ENCODE measurements at regions not wholly inside any gene's neighbourhood (a gene's known extent, or its start where the extent isn't known, plus 50 kb on each side); places are given as distances from the start of the nearest gene placed in this dataset.

DNA sequence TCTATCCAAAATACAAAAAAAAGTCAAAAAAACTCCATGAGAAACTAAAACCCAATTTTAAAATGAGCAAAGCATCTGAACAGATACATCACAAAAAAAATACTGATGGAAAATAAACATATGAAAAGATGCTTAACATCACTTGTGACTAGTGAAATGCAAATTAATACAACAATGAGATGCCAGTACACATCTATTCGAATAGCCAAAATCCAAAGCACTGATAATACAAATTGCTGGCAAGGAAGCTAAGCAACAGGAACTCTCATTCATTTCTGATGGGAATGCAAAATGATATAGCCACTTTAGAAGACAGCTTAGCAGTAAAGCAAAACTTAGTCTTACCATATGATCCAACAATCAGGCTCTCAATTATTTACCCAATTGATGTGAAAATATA is 190.2 kb upstream of the FN1 start:
- DNase-seq (ENCODE audit: low spot score) = no peak

DNA sequence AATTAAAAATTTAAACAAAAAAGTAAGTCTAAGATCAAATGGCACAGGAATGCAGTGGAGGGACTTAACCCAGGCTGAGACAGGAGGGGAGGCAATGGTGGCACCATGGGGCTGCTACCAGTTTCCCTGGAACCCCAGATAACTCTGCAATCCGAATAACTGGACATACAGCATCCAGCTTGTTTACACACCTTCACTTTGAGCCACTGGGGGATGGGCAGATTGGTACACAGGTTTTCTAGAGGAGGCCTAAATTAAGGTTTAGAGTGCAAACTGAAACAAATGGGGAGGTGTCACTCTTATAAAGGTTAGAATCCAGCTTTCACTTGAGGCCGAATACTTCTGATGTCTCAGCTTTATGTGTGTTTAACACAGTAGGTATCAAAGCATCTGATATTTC is 189.3 kb upstream of the FN1 start:
- DNase-seq (ENCODE audit: low spot score) = no peak

- DNase-seq (ENCODE audit: low spot score) = no peak
Observed at GRCh38 chr2:215624423-215624829, 188.6 kb upstream of the FN1 start.

- DNase-seq (ENCODE audit: low spot score) = no peak
Observed at GRCh38 chr2:215622837-215623236, 187.0 kb upstream of the FN1 start.

- no peak for DNase-seq (ENCODE audit: low spot score)
Observed at GRCh38 chr2:215621381-215621780, 185.5 kb upstream of the FN1 start.

DNA sequence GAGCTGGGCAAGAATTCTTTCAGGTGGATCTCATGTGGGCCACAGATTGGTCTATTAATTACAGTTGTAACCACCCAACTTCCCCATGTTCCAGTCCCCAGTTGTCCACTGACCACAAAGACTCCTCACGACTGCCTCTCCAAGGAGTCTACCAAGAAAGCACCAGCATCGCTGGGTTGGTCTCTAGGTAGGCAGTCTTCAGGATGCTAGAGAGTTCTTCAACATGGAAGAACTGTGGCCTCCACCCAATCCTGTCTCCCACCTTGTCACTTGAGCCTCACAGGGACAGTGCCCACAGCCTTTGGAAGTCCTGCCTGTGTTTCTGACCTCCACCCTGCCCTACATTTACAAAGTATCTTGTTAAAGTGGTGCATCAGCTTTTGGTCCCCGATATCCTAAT is 184.7 kb upstream of the FN1 start:
- no peak for DNase-seq (ENCODE audit: low spot score)

DNA sequence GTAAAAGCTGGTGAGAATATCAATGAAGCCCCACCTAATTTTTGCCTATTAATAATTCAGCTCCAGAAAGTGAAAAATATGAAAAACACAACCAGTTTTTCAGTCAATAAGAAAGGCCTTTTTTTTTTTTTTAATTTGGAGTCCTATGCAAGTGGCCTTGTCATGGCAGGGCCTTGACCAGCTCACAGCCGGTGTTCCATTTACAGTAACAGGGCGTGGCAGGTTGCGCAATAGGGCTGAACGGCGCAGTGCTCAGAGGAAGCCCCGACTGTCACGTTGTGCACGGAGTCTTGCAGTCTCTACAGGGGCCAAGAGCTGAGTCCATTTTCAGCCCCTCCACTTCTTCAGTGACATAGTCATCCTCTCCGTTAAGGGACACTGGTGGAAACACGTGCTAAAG is 184.1 kb upstream of the FN1 start:
- peak; percentile 77 for DNase-seq (ENCODE audit: low spot score)

- DNase-seq (ENCODE audit: low spot score) = peak; percentile 99
Observed at GRCh38 chr2:215619022-215619958, 183.4 kb upstream of the FN1 start.

- DNase-seq (ENCODE audit: low spot score) = no peak
Observed at GRCh38 chr2:215618145-215618544, 182.3 kb upstream of the FN1 start.

DNA sequence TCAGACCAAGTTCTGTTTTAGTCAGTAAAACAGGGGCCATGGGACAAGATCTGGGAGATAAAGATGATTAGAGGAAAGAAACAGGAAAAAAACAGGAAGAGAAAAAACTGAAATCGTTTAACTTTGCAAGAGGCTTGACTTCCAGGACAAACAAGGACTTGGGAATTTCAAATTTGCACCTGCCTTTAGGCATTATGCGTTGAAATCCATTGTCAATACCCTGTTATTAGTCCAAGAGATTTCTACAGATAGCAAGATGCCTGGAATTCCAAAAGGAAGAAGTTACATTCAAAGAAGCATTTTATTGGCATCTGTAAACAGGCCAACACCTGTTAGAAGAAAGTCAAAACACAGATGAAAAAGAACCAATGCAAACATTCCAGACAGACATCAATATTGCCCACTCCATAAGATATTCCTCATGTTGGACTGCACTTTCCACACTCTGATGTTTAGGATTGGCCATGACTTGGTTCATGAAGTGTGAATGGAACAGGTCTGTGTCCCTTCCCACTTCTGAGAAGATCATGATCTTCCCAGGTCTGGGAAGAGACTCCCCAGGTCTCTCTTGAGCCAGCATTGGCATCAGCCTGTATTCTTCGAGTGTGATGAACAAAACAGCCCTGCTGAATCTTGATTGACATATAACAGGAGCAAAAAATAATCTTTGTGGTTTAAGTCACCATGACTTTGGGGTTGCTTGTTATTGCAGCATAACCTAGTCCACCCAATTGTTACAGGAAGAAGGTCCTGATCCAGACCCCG is 181.4 kb upstream of the FN1 start:
- no peak for DNase-seq (ENCODE audit: low spot score)

GRCh38 chr2:215615803-215616174 is 179.9 kb upstream of the FN1 start:
- DNase-seq (ENCODE audit: low spot score) = no peak

DNA sequence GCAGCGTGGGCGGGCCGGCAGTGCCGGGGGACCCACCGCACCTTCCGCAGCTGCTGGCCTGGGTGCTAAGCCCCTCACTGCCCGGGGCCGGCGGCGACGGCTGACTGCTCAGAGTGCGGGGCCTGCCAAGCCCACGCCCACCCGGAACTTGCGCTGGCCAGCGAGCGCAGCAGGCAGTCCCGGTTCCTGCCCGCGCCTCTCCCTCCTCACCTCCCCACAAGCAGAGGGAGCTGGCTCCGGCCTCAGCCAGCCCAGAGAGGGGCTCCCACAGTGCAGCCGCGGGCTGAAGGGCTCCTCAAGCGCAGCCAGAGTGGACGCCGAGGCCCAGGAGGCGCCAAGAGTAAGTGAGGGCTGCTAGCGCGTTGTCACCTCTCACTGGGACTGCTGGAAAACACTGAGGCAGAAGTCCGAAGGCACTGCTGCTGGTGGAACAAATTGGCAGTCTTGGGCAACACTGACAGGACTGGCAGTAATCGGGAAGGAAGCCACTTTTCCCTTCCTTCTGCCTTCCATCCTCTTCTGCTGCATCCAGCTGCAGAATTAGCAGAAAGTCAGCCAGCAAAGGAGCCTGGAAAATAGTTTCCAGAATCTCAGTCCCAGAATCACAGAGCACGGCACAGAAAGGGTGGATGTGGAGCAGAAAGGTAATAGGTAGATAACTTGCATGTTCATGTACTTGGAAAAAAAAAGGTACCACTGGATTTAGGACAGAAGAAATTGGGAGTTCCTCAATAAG is 179.4 kb upstream of the FN1 start:
- DNase-seq (ENCODE audit: low spot score) = no peak

DNA sequence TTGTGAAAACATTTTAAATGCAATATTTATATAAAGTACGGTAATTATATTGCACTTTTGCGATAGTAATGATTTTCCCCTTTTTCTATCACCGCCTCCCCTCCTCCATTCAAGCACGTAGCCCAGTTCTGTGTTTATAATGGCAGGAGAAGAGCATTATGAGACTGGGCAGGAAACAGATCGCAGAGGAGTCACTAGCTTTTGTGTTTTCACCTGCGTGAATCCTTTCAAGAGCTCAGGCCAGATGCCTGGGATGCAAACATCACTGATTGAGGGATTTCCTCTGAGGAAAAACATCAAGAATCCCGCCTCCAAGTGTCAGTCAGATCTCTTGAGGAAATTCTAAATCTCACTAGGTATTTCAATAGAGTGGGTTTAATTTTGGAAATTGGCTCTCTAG is 178.4 kb upstream of the FN1 start:
- DNase-seq (ENCODE audit: low spot score) = no peak

GRCh38 chr2:215613888-215614287 is 178.0 kb upstream of the FN1 start:
- DNase-seq (ENCODE audit: low spot score) = no peak

DNA sequence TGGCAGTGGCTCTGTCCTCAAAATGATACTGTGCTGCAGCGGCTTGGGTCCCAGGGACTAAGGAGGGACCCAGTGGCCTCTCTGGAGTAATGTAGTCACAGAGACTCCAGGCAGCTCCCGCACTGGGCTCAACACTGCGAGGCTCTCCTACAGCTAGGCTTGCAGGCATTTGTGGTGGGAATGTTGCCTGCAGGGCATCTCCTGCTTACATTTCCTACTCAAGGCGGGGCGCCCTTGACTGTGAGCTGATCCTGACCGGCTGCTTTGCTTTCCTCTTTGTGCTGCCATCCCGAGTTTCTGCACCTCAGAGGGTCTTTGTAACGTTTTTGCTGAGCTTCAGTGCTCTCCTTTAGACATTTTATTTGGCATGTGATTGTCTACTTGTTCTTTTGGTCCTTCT is 177.4 kb upstream of the FN1 start:
- no peak for DNase-seq (ENCODE audit: low spot score)

- no peak for DNase-seq (ENCODE audit: low spot score)
Observed at GRCh38 chr2:215612786-215613185, 176.9 kb upstream of the FN1 start.

DNA sequence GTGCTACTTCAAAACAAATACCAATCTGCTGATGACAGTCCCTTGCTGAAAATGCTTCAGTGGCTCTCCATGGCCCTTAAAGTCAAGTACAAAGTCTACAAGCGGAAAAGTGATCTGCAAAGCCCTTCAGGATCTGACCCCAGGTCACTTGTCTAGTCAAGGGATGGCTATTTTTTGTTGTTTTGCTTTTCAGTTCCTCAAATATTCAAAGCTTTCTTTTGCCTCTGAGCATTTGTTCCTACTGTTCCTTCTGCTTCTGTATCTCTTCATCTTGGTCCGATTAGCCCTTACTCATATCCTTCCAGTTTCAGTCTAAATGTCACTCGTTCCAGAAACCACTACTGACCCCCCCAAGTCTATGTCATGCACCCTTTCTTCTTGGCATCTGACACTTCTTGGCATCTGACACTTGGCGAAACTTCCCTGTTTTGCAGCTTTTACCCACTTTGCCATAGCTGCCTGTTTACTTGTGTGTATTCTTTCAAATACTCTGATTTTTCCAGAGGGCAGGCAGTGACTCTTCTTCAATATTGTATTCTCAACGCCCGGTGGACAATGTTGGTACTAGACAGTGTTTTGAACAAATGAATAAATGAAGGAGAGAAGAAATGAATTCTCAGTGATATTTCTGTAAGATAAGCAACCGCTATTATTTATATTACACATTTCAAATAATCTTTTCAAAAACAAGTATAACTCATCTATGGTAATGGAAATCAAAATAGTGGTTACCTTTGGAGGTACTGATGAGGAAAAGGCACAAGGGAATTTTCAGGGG is 175.9 kb upstream of the FN1 start:
- no peak for DNase-seq (ENCODE audit: low spot score)

GRCh38 chr2:215609089-215610032 is 173.5 kb upstream of the FN1 start:
- DNase-seq (ENCODE audit: low spot score) = no peak

GRCh38 chr2:215607766-215608165 is 171.9 kb upstream of the FN1 start:
- no peak for DNase-seq (ENCODE audit: low spot score)

DNA sequence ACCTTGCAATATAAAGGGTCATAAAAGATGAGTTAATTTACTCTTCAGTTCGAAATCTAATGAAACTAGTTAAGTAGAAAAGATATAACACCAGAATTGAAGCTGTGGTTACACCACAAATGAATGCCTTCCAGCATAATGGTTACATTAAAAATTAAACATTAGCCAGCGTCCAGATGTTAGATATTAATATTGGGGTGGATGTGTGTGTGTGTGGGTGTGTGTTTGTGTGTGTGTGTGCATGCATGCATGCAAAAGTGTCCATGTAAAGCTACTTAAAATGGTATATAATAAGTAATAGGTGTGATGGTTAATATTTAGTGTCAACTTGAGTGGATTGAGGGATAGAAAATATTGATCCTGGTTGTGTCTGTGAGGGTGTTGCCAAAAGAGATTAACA is 170.4 kb upstream of the FN1 start:
- no peak for DNase-seq (ENCODE audit: low spot score)

Measured in SK-N-DZ (cell line).